ENCODE measurements at regions not wholly inside any gene's neighbourhood (a gene's known extent, or its start where the extent isn't known, plus 50 kb on each side); places are given as distances from the start of the nearest gene placed in this dataset.

DNA sequence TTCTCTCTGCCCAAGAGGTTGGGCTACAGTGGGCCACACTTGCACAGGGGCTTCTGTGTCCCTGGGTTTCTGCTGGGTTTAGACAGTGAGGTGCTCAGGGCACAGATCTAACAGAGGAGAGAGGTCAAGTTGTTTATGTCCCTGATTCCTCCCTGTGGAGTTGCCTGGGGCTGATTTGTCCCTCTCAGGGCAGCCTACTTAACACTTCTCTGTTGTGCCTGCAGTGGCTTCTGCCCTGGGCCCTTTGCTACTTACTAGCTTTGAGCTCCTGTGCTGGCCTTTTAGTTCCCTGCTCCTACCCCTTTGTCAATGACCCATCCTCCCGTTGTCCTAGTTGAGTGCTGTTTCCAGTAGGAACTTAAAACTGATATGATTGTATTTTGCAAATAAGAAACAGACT is 114.0 kb upstream of the RGMA start:
- Histone ChIP-seq H3K4me2 (no peak overlapping the region), H4K20me1 (ENCODE audit: insufficient read depth, poor library complexity, severe bottlenecking) (no peaks in the 10 kb centered on the region), H2AFZ (no peak overlapping the region), H3K9me3 (ENCODE audit: low read depth) (no peaks in the 10 kb centered on the region), H3K27ac (no peak overlapping the region), H3K9me2 (replicated peaks; ENCODE audit: insufficient read depth) (no peaks in the 10 kb centered on the region), H3K27me3 (no peaks in the 10 kb centered on the region), H3K36me3 (replicated peaks; ENCODE audit: insufficient read depth, low read depth) (no peaks in the 10 kb centered on the region), H3K79me2 (no peaks in the 10 kb centered on the region), H3K4me1 (ENCODE audit: insufficient read depth) (no peaks in the 10 kb centered on the region), H3K4me3 (no peak overlapping the region)
- DNase-seq (ENCODE audit: low spot score) = no peak
- WGBS (ENCODE audit: low lambda C conversion rate, missing lambda C conversion rate) = 33% methylated on average over 1 of the region's 1 CpG
- TF ChIP-seq EZH2 (IDR thresholded peaks at IDR 0.05; ENCODE audit: borderline replicate concordance) (no peak), CTCF (IDR thresholded peaks at IDR 0.05; ENCODE audit: poor library complexity) (no peak), EZH2phosphoT487 (IDR thresholded peaks at IDR 0.05; ENCODE audit: low read depth, severe bottlenecking, unreplicated experiment) (no peak)

DNA sequence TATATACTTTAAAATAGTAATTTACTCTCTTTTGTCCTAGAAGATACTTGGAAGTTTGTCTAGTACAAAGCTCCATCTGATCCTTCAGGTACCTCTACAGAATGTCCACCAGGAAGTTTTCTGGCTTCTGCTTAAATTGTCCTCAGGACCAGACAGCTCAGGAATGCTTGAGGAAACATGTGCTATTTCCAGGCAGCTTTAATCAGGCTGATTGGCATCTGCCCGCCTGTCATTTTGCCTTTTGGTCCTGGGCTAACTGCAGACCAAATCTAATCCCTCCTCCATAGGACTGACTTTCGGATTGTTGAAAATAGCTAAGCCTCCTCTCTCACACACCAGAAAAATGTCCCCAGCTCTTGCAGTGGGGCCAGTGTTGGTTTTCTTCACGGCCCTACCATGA is 113.4 kb upstream of the RGMA start:
- 81% methylated on average over 3 of the region's 3 CpGs for WGBS (ENCODE audit: low lambda C conversion rate, missing lambda C conversion rate)
- Histone ChIP-seq H3K4me2 (no peak overlapping the region), H3K4me3 (no peak overlapping the region), H3K79me2 (no peaks in the 10 kb centered on the region), H4K20me1 (ENCODE audit: insufficient read depth, poor library complexity, severe bottlenecking) (no peaks in the 10 kb centered on the region), H3K9me2 (replicated peaks; ENCODE audit: insufficient read depth) (no peaks in the 10 kb centered on the region), H3K4me1 (ENCODE audit: insufficient read depth) (no peaks in the 10 kb centered on the region), H3K9me3 (ENCODE audit: low read depth) (no peaks in the 10 kb centered on the region), H3K27me3 (no peaks in the 10 kb centered on the region), H2AFZ (no peak overlapping the region), H3K36me3 (replicated peaks; ENCODE audit: insufficient read depth, low read depth) (no peaks in the 10 kb centered on the region), H3K27ac (no peak overlapping the region)
- DNase-seq (ENCODE audit: low spot score) = no peak
- TF ChIP-seq EZH2 (IDR thresholded peaks at IDR 0.05; ENCODE audit: borderline replicate concordance) (no peak), CTCF (IDR thresholded peaks at IDR 0.05; ENCODE audit: poor library complexity) (no peak), EZH2phosphoT487 (IDR thresholded peaks at IDR 0.05; ENCODE audit: low read depth, severe bottlenecking, unreplicated experiment) (no peak)

- no peak overlapping the region for H3K4me3 ChIP-seq
- H3K4me2 ChIP-seq = no peak overlapping the region
- H3K27ac ChIP-seq = no peak overlapping the region
- no peaks in the 10 kb centered on the region for H3K27me3 ChIP-seq
- no peaks in the 10 kb centered on the region for H4K20me1 ChIP-seq (ENCODE audit: insufficient read depth, poor library complexity, severe bottlenecking)
- no peak overlapping the region for H2AFZ ChIP-seq
- no peaks in the 10 kb centered on the region for H3K9me2 ChIP-seq (replicated peaks; ENCODE audit: insufficient read depth)
- H3K36me3 ChIP-seq (replicated peaks; ENCODE audit: insufficient read depth, low read depth) = no peaks in the 10 kb centered on the region
- no peak for DNase-seq (ENCODE audit: low spot score)
- H3K79me2 ChIP-seq = no peaks in the 10 kb centered on the region
- no peaks in the 10 kb centered on the region for H3K4me1 ChIP-seq (ENCODE audit: insufficient read depth)
- H3K9me3 ChIP-seq (ENCODE audit: low read depth) = no peaks in the 10 kb centered on the region
- TF ChIP-seq EZH2phosphoT487 (IDR thresholded peaks at IDR 0.05; ENCODE audit: low read depth, severe bottlenecking, unreplicated experiment) = no peak
- no peak for TF ChIP-seq EZH2 (IDR thresholded peaks at IDR 0.05; ENCODE audit: borderline replicate concordance)
- TF ChIP-seq CTCF (IDR thresholded peaks at IDR 0.05; ENCODE audit: poor library complexity) = no peak
- 55% methylated on average over 4 of the region's 4 CpGs for WGBS (ENCODE audit: low lambda C conversion rate, missing lambda C conversion rate)
Measured at GRCh38 chr15:93201940-93202339, 112.9 kb upstream of the RGMA start.

GRCh38 chr15:93200837-93201226 is 111.8 kb upstream of the RGMA start:
- no peaks in the 10 kb centered on the region for H4K20me1 ChIP-seq (ENCODE audit: insufficient read depth, poor library complexity, severe bottlenecking)
- no peak for DNase-seq (ENCODE audit: low spot score)
- H3K9me2 ChIP-seq (replicated peaks; ENCODE audit: insufficient read depth) = no peaks in the 10 kb centered on the region
- no peak overlapping the region for H2AFZ ChIP-seq
- H3K79me2 ChIP-seq = no peaks in the 10 kb centered on the region
- no peaks in the 10 kb centered on the region for H3K4me1 ChIP-seq (ENCODE audit: insufficient read depth)
- no peak for TF ChIP-seq CTCF (IDR thresholded peaks at IDR 0.05; ENCODE audit: poor library complexity)
- TF ChIP-seq EZH2 (IDR thresholded peaks at IDR 0.05; ENCODE audit: borderline replicate concordance) = no peak
- no peak for TF ChIP-seq EZH2phosphoT487 (IDR thresholded peaks at IDR 0.05; ENCODE audit: low read depth, severe bottlenecking, unreplicated experiment)
- WGBS (ENCODE audit: low lambda C conversion rate, missing lambda C conversion rate) = 73% methylated on average over 4 of the region's 4 CpGs
- H3K36me3 ChIP-seq (replicated peaks; ENCODE audit: insufficient read depth, low read depth) = no peaks in the 10 kb centered on the region
- no peaks in the 10 kb centered on the region for H3K9me3 ChIP-seq (ENCODE audit: low read depth)
- H3K27ac ChIP-seq = no peak overlapping the region
- no peak overlapping the region for H3K4me3 ChIP-seq
- H3K4me2 ChIP-seq = no peak overlapping the region
- H3K27me3 ChIP-seq = no peaks in the 10 kb centered on the region

Measured in hepatocyte (in vitro differentiated cells).